GM12872 (cell line): ENCODE measurements at regions not wholly inside any gene's neighbourhood (a gene's known extent, or its start where the extent isn't known, plus 50 kb on each side); places are given as distances from the start of the nearest gene placed in this dataset.

Experiments
- CTCF ChIP-seq: IDR thresholded peaks from 3 replicates; pipeline ENCODE4 v1.5.1; 2011; ENCODE audit warnings: low read depth, mild to moderate bottlenecking, low read length, moderate library complexity; ENCODE audit not compliant: insufficient read depth

GRCh38 chr5:85488295-85488694, 1103.6 kb upstream of the EDIL3 start:
- no peak for TF ChIP-seq CTCF

- no peak for TF ChIP-seq CTCF
Observed at GRCh38 chr5:85500869-85501268, 1116.2 kb upstream of the EDIL3 start.

- no peak for TF ChIP-seq CTCF
Observed at GRCh38 chr5:85512896-85513295, 1104.8 kb upstream of the COX7C start.

GRCh38 chr5:85515588-85515987, 1102.2 kb upstream of the COX7C start:
- no peak for TF ChIP-seq CTCF

- no peak for TF ChIP-seq CTCF
Observed at GRCh38 chr5:85517386-85517785, 1100.4 kb upstream of the COX7C start.

- no peak for TF ChIP-seq CTCF
Observed at GRCh38 chr5:85533341-85534047, 1084.2 kb upstream of the COX7C start.

- TF ChIP-seq CTCF, result no peak
Observed at GRCh38 chr5:85538362-85538761, 1079.4 kb upstream of the COX7C start.
